Keratinocyte (primary cell): ENCODE measurements at regions not wholly inside any gene's neighbourhood (a gene's known extent, or its start where the extent isn't known, plus 50 kb on each side); places are given as distances from the start of the nearest gene placed in this dataset.

ENCODE experiments used
- DNase-seq: peaks from one replicate; pipeline ENCODE4 v3.0.0-alpha.2; 2011; ENCODE audit warnings: low read depth, missing footprints, low spot score
- FAIRE-seq: peaks from 2 replicates; lab custom pipeline; 2011; peaks lifted over from hg19 to GRCh38; lab: Jason Lieb, UNC
- H2AFZ ChIP-seq: 2 replicates; pipeline ENCODE4 v1.6.0; 2012; ENCODE audit warnings: low read length, control low read depth, inconsistent platforms; ENCODE audit not compliant: control insufficient read depth
- H3K27ac ChIP-seq: 2 replicates; pipeline ENCODE4 v1.5.1; 2011; ENCODE audit warnings: low read length; ENCODE audit not compliant: control insufficient read depth, insufficient read depth
- H3K27me3 ChIP-seq: 3 replicates; pipeline ENCODE4 v1.6.0; 2011; ENCODE audit warnings: low read length; ENCODE audit not compliant: control insufficient read depth, insufficient read depth; ENCODE audit errors: extremely low read depth
- H3K36me3 ChIP-seq, 2 experiments: 2 replicates in 1 of 2; 3 replicates in 1 of 2; pipeline ENCODE4 v1.5.1; 2011; ENCODE audit warnings: low read length in 2 of 2, mild to moderate bottlenecking in 1 of 2; ENCODE audit not compliant: control insufficient read depth in 2 of 2, insufficient read depth in 2 of 2; ENCODE audit errors: extremely low read depth in 1 of 2
- H3K4me1 ChIP-seq: 3 replicates; pipeline ENCODE4 v1.5.1; 2011; ENCODE audit warnings: low read length; ENCODE audit not compliant: control insufficient read depth, insufficient read depth; ENCODE audit errors: extremely low read depth
- H3K4me2 ChIP-seq: 3 replicates; pipeline ENCODE4 v1.6.0; 2011; ENCODE audit warnings: low read depth, low read length; ENCODE audit not compliant: control insufficient read depth, insufficient read depth; ENCODE audit errors: extremely low read depth
- H3K4me3 ChIP-seq, 3 experiments: fragments of 200-600 bp in 1 of 3; sonication (generic) in 1 of 3; 2 replicates in 2 of 3; 3 replicates in 1 of 3; pipeline ENCODE4 v1.5.1; 2011 to 2016; ENCODE audit warnings: low read length in 3 of 3, mild to moderate bottlenecking in 3 of 3, control low read depth in 2 of 3, inconsistent platforms in 1 of 3, low read depth in 1 of 3, mixed read lengths in 1 of 3, mixed run types in 1 of 3, moderate library complexity in 1 of 3; ENCODE audit not compliant: control insufficient read depth in 2 of 3, insufficient read depth in 2 of 3; ENCODE audit errors: extremely low read depth in 1 of 3
- H3K79me2 ChIP-seq: 2 replicates; pipeline ENCODE4 v1.6.0; 2012; ENCODE audit warnings: low read length; ENCODE audit not compliant: control insufficient read depth, insufficient read depth
- H3K9ac ChIP-seq: 3 replicates; pipeline ENCODE4 v1.6.0; 2011; ENCODE audit warnings: low read length; ENCODE audit not compliant: control insufficient read depth, insufficient read depth; ENCODE audit errors: extremely low read depth
- H3K9me1 ChIP-seq: 3 replicates; pipeline ENCODE4 v1.6.0; 2011; ENCODE audit warnings: low read length; ENCODE audit not compliant: control insufficient read depth, insufficient read depth; ENCODE audit errors: extremely low read depth
- H3K9me3 ChIP-seq: 2 replicates; pipeline ENCODE4 v1.5.1; 2012; ENCODE audit warnings: low read depth, low read length; ENCODE audit not compliant: control insufficient read depth
- H4K20me1 ChIP-seq: 3 replicates; pipeline ENCODE4 v1.6.0; 2011; ENCODE audit warnings: low read length; ENCODE audit not compliant: control insufficient read depth, insufficient read depth; ENCODE audit errors: extremely low read depth
- CTCF ChIP-seq, 3 experiments: IDR thresholded peaks in 1 of 3; conservative IDR thresholded peaks in 1 of 3; optimal IDR thresholded peaks in 1 of 3; 2 replicates in 2 of 3; 3 replicates in 1 of 3; pipeline versions ENCODE3 to v1.5.1; 2011; ENCODE audit warnings: low read length in 3 of 3, mild to moderate bottlenecking in 3 of 3, moderate library complexity in 2 of 3, control low read depth in 1 of 3, inconsistent platforms in 1 of 3; ENCODE audit not compliant: insufficient read depth in 2 of 3; ENCODE audit errors: extremely low read depth in 1 of 3
- EZH2 ChIP-seq: IDR thresholded peaks from one replicate; pipeline ENCODE4 v1.6.1; 2012; ENCODE audit warnings: inconsistent platforms, mild to moderate bottlenecking, low read length, moderate library complexity
- dilution Hi-C: fragments of 300-500 bp; cut with MboI; formaldehyde crosslinking; loops from one replicate; pipeline ENCODE4 v1.7.0; 2020; ENCODE audit warnings: low sequenced_read_pairs; ENCODE audit not compliant: extremely low pct_ligation_motif_present

GRCh38 chr12:19837543-19837942 lies 398.3 kb downstream of the AEBP2 start:
- no peak for FAIRE-seq
- dilution Hi-C loops: no loop called here

GRCh38 chr12:19841451-19841850 lies 402.2 kb downstream of the AEBP2 start:
- Histone ChIP-seq H3K4me2 (no peak overlapping the region), H3K9me3 (no peaks in the 10 kb centered on the region), H3K27ac (no peak overlapping the region), H3K9ac (no peak overlapping the region), H3K4me1 (no peaks in the 10 kb centered on the region), H3K9me1 (no peaks in the 10 kb centered on the region), H3K27me3 (no peaks in the 10 kb centered on the region), H2AFZ (no peak overlapping the region), H3K79me2 (no peaks in the 10 kb centered on the region), H3K36me3 (no peaks in the 10 kb centered on the region), H3K4me3 (no peak overlapping the region), H4K20me1 (no peaks in the 10 kb centered on the region)
- DNase-seq: no peak
- dilution Hi-C loops: no loop called here
- FAIRE-seq: no peak
- no peak for TF ChIP-seq EZH2
- no peak for TF ChIP-seq CTCF (optimal IDR thresholded peaks at IDR 0.05 in 1 of 3, IDR thresholded peaks at IDR 0.05 in 1 of 3, conservative IDR thresholded peaks at IDR 0.05 in 1 of 3; ENCODE audit: extremely low read depth in 1 of 3, insufficient read depth in 2 of 3, low read length in 3 of 3)

More at GRCh38 chr12:19837543-19837942, 398.3 kb downstream of the AEBP2 start:
- Histone ChIP-seq H3K9me1 (no peaks in the 10 kb centered on the region), H3K36me3 (no peaks in the 10 kb centered on the region), H3K9ac (no peak overlapping the region), H3K27ac (no peak overlapping the region), H3K4me3 (no peak overlapping the region), H3K9me3 (no peaks in the 10 kb centered on the region), H3K4me1 (no peaks in the 10 kb centered on the region), H2AFZ (no peak overlapping the region), H3K27me3 (no peaks in the 10 kb centered on the region), H4K20me1 (no peaks in the 10 kb centered on the region), H3K4me2 (no peak overlapping the region), H3K79me2 (no peaks in the 10 kb centered on the region)
- TF ChIP-seq EZH2 (no peak), CTCF (optimal IDR thresholded peaks at IDR 0.05 in 1 of 3, IDR thresholded peaks at IDR 0.05 in 1 of 3, conservative IDR thresholded peaks at IDR 0.05 in 1 of 3; ENCODE audit: extremely low read depth in 1 of 3, insufficient read depth in 2 of 3, low read length in 3 of 3) (no peak)
- no peak for DNase-seq
